Astrocyte (in vitro differentiated cells and primary cell): ENCODE measurements at regions not wholly inside any gene's neighbourhood (a gene's known extent, or its start where the extent isn't known, plus 50 kb on each side); places are given as distances from the start of the nearest gene placed in this dataset.

Source experiments
- EZH2 ChIP-seq: IDR thresholded peaks from 2 replicates; pipeline ENCODE4 v1.6.1; 2012; ENCODE audit warnings: mild to moderate bottlenecking, low read length, inconsistent platforms; ENCODE audit not compliant: insufficient read depth
- TF ChIP-seq, protein P1 (sequence below): IDR thresholded peaks from 2 replicates; pipeline ENCODE4 v1.5.1; 2011; ENCODE audit warnings: low read depth, mild to moderate bottlenecking, inconsistent platforms, low read length, moderate library complexity; ENCODE audit not compliant: insufficient read depth

DNA sequence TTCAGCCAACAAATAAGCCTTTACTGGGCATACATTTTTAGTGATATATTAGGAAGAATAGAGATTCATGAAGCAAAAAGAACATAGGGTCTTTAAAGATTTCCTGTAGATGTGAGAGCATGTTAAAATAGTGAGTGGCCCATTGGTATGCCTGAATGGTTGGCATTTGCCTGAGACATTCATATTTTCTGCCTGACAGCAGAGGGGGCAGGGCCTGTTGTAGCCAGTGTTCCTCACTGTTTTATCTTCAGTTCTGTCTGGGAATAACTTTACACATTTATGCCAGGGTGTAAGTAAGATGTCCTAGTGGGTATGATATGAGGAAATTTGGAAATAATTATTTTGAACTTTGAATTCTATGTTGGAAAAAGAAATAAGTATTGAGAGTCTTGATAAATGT, 704.7 kb upstream of the ARPP21 start:
- no peak for TF ChIP-seq EZH2
- TF ChIP-seq, protein P1, sequence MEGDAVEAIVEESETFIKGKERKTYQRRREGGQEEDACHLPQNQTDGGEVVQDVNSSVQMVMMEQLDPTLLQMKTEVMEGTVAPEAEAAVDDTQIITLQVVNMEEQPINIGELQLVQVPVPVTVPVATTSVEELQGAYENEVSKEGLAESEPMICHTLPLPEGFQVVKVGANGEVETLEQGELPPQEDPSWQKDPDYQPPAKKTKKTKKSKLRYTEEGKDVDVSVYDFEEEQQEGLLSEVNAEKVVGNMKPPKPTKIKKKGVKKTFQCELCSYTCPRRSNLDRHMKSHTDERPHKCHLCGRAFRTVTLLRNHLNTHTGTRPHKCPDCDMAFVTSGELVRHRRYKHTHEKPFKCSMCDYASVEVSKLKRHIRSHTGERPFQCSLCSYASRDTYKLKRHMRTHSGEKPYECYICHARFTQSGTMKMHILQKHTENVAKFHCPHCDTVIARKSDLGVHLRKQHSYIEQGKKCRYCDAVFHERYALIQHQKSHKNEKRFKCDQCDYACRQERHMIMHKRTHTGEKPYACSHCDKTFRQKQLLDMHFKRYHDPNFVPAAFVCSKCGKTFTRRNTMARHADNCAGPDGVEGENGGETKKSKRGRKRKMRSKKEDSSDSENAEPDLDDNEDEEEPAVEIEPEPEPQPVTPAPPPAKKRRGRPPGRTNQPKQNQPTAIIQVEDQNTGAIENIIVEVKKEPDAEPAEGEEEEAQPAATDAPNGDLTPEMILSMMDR = no peak
